PC-3 (cell line): ENCODE measurements at regions not wholly inside any gene's neighbourhood (a gene's known extent, or its start where the extent isn't known, plus 50 kb on each side); places are given as distances from the start of the nearest gene placed in this dataset.
A peak's percentile ranks its signal among the peaks of the same experiment; 100 is the strongest.

Experiments used
- ATAC-seq: fragments of 200-7000 bp; cut with Tn5 transposase; 2 replicates; pipeline ENCODE4 v1.9.1; 2020; ENCODE audit warnings: mild to moderate bottlenecking, moderate library complexity
- BruUV-seq: library from RNA; stranded (reverse); fragments of 400-500 nt; replicated peaks from 2 replicates; lab custom pipeline; 2021; lab: Mats Ljungman, UMichigan
- CTCF ChIA-PET: fragments of 300-600 bp; sonication (Branson Sonifier 250); formaldehyde crosslinking; loops from one replicate; lab custom pipeline; 2022; ENCODE audit warnings: antibody characterized with exemption; lab: Charles Lee
- POLR2A ChIA-PET: fragments of 300-600 bp; sonication (Branson Sonifier 250); formaldehyde crosslinking; loops from one replicate; lab custom pipeline; 2022; ENCODE audit warnings: antibody characterized with exemption; ENCODE audit not compliant: unreplicated experiment; lab: Charles Lee
- DNase-seq: peaks from one replicate; pipeline ENCODE4 v3.0.0-alpha.2; 2015
- H2AFZ ChIP-seq: fragments of 300-600 bp; sonication (generic); 2 replicates; pipeline ENCODE4 v1.6.0; 2016; ENCODE audit warnings: antibody characterized with exemption, low read length
- H3F3A ChIP-seq: fragments of 300-600 bp; sonication (generic); one replicate; pipeline ENCODE4 v1.6.0; 2017; ENCODE audit warnings: antibody characterized with exemption, low read length, control low read depth, mild to moderate bottlenecking; ENCODE audit not compliant: unreplicated experiment
- H3K27ac ChIP-seq: fragments of 300-600 bp; sonication (generic); 2 replicates; pipeline ENCODE4 v1.5.1; 2016; ENCODE audit warnings: mild to moderate bottlenecking, low read length
- H3K27me3 ChIP-seq: fragments of 300-600 bp; sonication (generic); 2 replicates; pipeline ENCODE4 v1.6.1; 2016; ENCODE audit warnings: low read length, mixed read lengths
- H3K36me3 ChIP-seq: fragments of 300-600 bp; sonication (generic); 2 replicates; pipeline ENCODE4 v1.6.1; 2016; ENCODE audit warnings: low read depth, mixed run types, low read length, mixed read lengths
- H3K4me1 ChIP-seq: fragments of 300-600 bp; sonication (generic); 2 replicates; pipeline ENCODE4 v1.5.1; 2016; ENCODE audit warnings: low read length; ENCODE audit not compliant: insufficient read depth
- H3K4me2 ChIP-seq: fragments of 300-600 bp; sonication (generic); 2 replicates; pipeline ENCODE4 v1.6.0; 2016; ENCODE audit warnings: low read length
- H3K4me3 ChIP-seq: fragments of 300-600 bp; sonication (generic); 2 replicates; pipeline ENCODE4 v1.5.1; 2016; ENCODE audit warnings: mild to moderate bottlenecking, low read length, mixed read lengths
- H3K79me2 ChIP-seq: fragments of 300-600 bp; sonication (generic); 2 replicates; pipeline ENCODE4 v1.6.1; 2017; ENCODE audit warnings: low read length, mixed read lengths
- H3K9ac ChIP-seq: fragments of 300-600 bp; sonication (generic); 2 replicates; pipeline ENCODE4 v1.6.0; 2016; ENCODE audit warnings: mild to moderate bottlenecking, low read length
- H3K9me2 ChIP-seq: fragments of 300-600 bp; sonication (generic); replicated peaks from 2 replicates; pipeline ENCODE4 v1.6.1; 2016; ENCODE audit warnings: mixed run types, low read length, mixed read lengths
- H3K9me3 ChIP-seq: fragments of 300-600 bp; sonication (generic); 2 replicates; pipeline ENCODE4 v1.6.1; 2016; ENCODE audit warnings: low read length, mixed read lengths
- H4K20me1 ChIP-seq: fragments of 300-600 bp; sonication (generic); 2 replicates; pipeline ENCODE4 v1.6.1; 2016; ENCODE audit warnings: low read length, mixed read lengths
- CTCF ChIP-seq: fragments of 300-600 bp; sonication (generic); conservative IDR thresholded peaks from 2 replicates; pipeline ENCODE4 v1.5.1; 2017; ENCODE audit warnings: antibody characterized with exemption, low read depth, mild to moderate bottlenecking, low read length
- EZH2 ChIP-seq: fragments of 300-600 bp; sonication (generic); IDR thresholded peaks from one replicate; pipeline ENCODE4 v1.6.1; 2017; ENCODE audit warnings: antibody characterized with exemption, mild to moderate bottlenecking, low read length; ENCODE audit not compliant: unreplicated experiment
- EZH2phosphoT487 ChIP-seq: fragments of 300-600 bp; sonication (generic); IDR thresholded peaks from 2 replicates; pipeline ENCODE4 v1.6.1; 2018; ENCODE audit warnings: mild to moderate bottlenecking, antibody characterized with exemption, low read length, borderline replicate concordance
- intact Hi-C: fragments of 100-400 bp; cut with micrococcal nuclease; formaldehyde crosslinking; loops from 2 replicates; pipeline ENCODE4 v1.9.0; 2023

DNA sequence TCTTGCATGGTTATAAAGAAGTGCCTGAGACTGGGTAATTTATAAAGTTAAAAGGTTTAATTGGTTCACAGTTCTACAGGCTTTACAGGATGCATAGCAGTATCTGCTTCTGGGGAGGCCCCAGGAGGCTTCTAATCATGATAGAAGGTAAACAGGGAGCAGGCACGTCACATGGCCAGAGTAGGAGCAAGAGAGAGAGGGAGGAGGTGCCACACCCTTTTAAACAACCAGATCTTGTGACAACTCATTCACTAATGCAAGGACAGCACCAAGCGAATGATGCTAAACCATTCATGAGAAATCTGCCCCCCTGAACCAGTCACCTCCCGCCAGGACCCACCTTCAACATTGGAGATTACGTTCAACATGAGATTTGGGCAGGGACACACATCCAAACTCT, 141.1 kb downstream of the EN1 start:
- H3K4me3 ChIP-seq, result no peak overlapping the region
- H3K4me2 ChIP-seq, result no peak overlapping the region
- ATAC-seq (peak; percentile 15; the same call in 1 of the 2 replicates), DNase-seq (no peak)
- no peaks in the 10 kb centered on the region for H3K36me3 ChIP-seq
- ChIA-PET POLR2A (no interaction called here), CTCF (no interaction called here)
- H3F3A ChIP-seq, result no peaks in the 10 kb centered on the region
- no peaks in the 10 kb centered on the region for H3K79me2 ChIP-seq
- H3K9me3 ChIP-seq, result no peaks in the 10 kb centered on the region
- H3K27me3 ChIP-seq, result no peaks in the 10 kb centered on the region
- H3K9ac ChIP-seq, result no peak overlapping the region
- H4K20me1 ChIP-seq, result no peaks in the 10 kb centered on the region
- intact Hi-C loops, result no loop called here
- peaks cover 8% of the 10 kb centered on the region; the same call in 1 of the 2 replicates for H3K4me1 ChIP-seq
- BruUV-seq, result no TSS peak
- no peaks in the 10 kb centered on the region for H3K9me2 ChIP-seq
- TF ChIP-seq EZH2 (no peak), EZH2phosphoT487 (no peak), CTCF (no peak)
- H2AFZ ChIP-seq, result no peak overlapping the region
- no peak overlapping the region for H3K27ac ChIP-seq

GRCh38 chr2:118705032-118705431, 142.4 kb downstream of the EN1 start:
- Histone ChIP-seq H3K27me3 (no peaks in the 10 kb centered on the region), H3K79me2 (no peaks in the 10 kb centered on the region), H3F3A (no peaks in the 10 kb centered on the region), H3K9me3 (no peaks in the 10 kb centered on the region), H3K4me3 (no peak overlapping the region), H2AFZ (no peak overlapping the region), H3K36me3 (no peaks in the 10 kb centered on the region), H3K9me2 (no peaks in the 10 kb centered on the region), H3K4me2 (no peak overlapping the region), H3K27ac (no peak overlapping the region), H3K9ac (no peak overlapping the region), H4K20me1 (no peaks in the 10 kb centered on the region), H3K4me1 (peaks cover 14% of the 10 kb centered on the region)
- ATAC-seq (0 out of 2 replicates have a peak, but pooled peaks have one; percentile 19), DNase-seq (peak; percentile 26)
- CTCF ChIA-PET, result no interaction called here
- intact Hi-C loops, result no loop called here
- TF ChIP-seq CTCF, result no peak
- no peak for TF ChIP-seq EZH2
- TF ChIP-seq EZH2phosphoT487, result no peak
- no TSS peak for BruUV-seq
- POLR2A ChIA-PET, result no interaction called here

DNA sequence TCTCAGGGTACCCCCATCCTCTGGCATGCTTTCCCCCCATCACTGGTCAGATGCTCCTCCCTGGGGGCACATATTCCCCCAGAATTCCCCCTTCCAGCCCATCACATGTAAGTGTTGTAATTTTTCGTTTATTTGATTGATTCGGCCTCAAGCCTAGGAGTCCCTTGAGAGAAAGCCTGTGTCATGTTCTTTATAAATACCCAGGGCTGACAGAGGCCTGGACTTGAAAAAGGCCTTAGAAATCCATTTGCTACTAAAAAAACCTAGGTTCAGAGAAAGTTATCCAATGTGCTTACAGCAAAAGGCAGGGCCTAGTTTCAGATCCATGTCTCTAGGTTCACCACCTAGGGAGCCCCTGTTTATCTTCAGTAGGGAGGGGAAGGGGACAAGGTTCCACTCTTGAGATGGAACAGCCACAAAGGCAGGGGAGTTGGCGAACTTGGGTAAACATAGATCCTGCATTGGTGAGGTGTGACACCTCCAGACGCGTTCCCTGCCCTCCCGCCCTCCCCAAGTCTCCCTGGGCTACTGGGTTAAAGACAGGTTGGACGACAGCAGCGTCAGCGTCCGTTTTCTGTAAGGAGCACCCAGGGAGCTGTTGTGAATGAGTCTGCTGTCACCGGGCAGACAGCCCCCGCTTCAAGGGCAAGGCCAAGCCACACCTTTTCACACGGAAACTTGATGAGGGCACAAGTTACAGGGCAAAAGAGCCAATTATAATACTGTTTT, 147.8 kb downstream of the EN1 start:
- Histone ChIP-seq H4K20me1 (no peaks in the 10 kb centered on the region), H3K27me3 (no peaks in the 10 kb centered on the region), H3K9ac (peak overlapping the region; percentile 34), H3K9me3 (no peaks in the 10 kb centered on the region), H3K4me2 (peak overlapping the region; percentile 61), H2AFZ (0 out of 2 replicates have a peak overlapping the region, but pooled peaks have one; percentile 33), H3K4me3 (no peak overlapping the region), H3F3A (no peaks in the 10 kb centered on the region), H3K36me3 (no peaks in the 10 kb centered on the region), H3K4me1 (peaks cover 48% of the 10 kb centered on the region), H3K27ac (peak overlapping the region; percentile 79), H3K9me2 (no peaks in the 10 kb centered on the region), H3K79me2 (no peaks in the 10 kb centered on the region)
- TF ChIP-seq EZH2phosphoT487 (no peak), CTCF (no peak), EZH2 (no peak)
- intact Hi-C loops, result loop anchor here (2.0 kb wide), 1 partner anchor 23 kb away; no protein-coding TSS in a partner anchor
- ATAC-seq (peak; percentile 84), DNase-seq (peak; percentile 78)
- ChIA-PET CTCF (no interaction called here), POLR2A (no interaction called here)
- TSS peak; percentile 49 for BruUV-seq
